ENCODE measurements at regions not wholly inside any gene's neighbourhood (a gene's known extent, or its start where the extent isn't known, plus 50 kb on each side); places are given as distances from the start of the nearest gene placed in this dataset.

GRCh38 chr3:177571271-177571943 lies 374.1 kb upstream of the TBL1XR1 start:
- no peak for DNase-seq

GRCh38 chr3:177571944-177572315 lies 374.6 kb upstream of the TBL1XR1 start:
- DNase-seq: no peak

GRCh38 chr3:177574222-177574856 lies 377.1 kb upstream of the TBL1XR1 start:
- DNase-seq: peak; percentile 47

- no peak for DNase-seq
These were observed 379.5 kb upstream of the TBL1XR1 start for GRCh38 chr3:177576746-177577145.

- no peak for DNase-seq
These were observed 381.2 kb upstream of the TBL1XR1 start for GRCh38 chr3:177578488-177578887.

- no peak for DNase-seq
These were observed 382.1 kb upstream of the TBL1XR1 start for GRCh38 chr3:177579419-177579818.

- no peak for DNase-seq
These were observed 383.2 kb upstream of the TBL1XR1 start for GRCh38 chr3:177580437-177580836.

- no peak for DNase-seq
These were observed 388.0 kb upstream of the TBL1XR1 start for GRCh38 chr3:177585271-177585670.

GRCh38 chr3:177589041-177589650 lies 391.9 kb upstream of the TBL1XR1 start:
- DNase-seq: no peak

GRCh38 chr3:177589911-177590381 lies 392.7 kb upstream of the TBL1XR1 start:
- DNase-seq: no peak

GRCh38 chr3:177590826-177591225 lies 393.5 kb upstream of the TBL1XR1 start:
- DNase-seq: no peak

GRCh38 chr3:177591379-177591778 lies 394.1 kb upstream of the TBL1XR1 start:
- DNase-seq: no peak

GRCh38 chr3:177594096-177594495 lies 396.8 kb upstream of the TBL1XR1 start:
- DNase-seq: no peak

- no peak for DNase-seq
These were observed 398.4 kb upstream of the TBL1XR1 start for GRCh38 chr3:177595530-177596188.

GRCh38 chr3:177596248-177596815 lies 399.1 kb upstream of the TBL1XR1 start:
- no peak for DNase-seq

- no peak for DNase-seq
These were observed 399.6 kb upstream of the TBL1XR1 start for GRCh38 chr3:177596816-177597271.

- DNase-seq: peak; percentile 45
These were observed 400.2 kb upstream of the TBL1XR1 start for GRCh38 chr3:177597311-177598096.

GRCh38 chr3:177598097-177598833 lies 401.0 kb upstream of the TBL1XR1 start:
- peak; percentile 39 for DNase-seq

- no peak for DNase-seq
These were observed 402.0 kb upstream of the TBL1XR1 start for GRCh38 chr3:177599326-177599725.

- DNase-seq: no peak
These were observed 402.6 kb upstream of the TBL1XR1 start for GRCh38 chr3:177599837-177600236.

GRCh38 chr3:177600411-177600810 lies 403.1 kb upstream of the TBL1XR1 start:
- no peak for DNase-seq
